Amniotic stem cell (primary cell): ENCODE measurements at regions not wholly inside any gene's neighbourhood (a gene's known extent, or its start where the extent isn't known, plus 50 kb on each side); places are given as distances from the start of the nearest gene placed in this dataset.
"Not testable (repeated sequence)": the region's sequence is repeated elsewhere in the genome, so short reads cannot be mapped to it uniquely, and the experiment has no call there.

Experiments
- DNase-seq: peaks from one replicate; lab custom pipeline; 2025; lab: John Stamatoyannopoulos, UW

GRCh38 chr21:41585199-41585994 lies 77.4 kb upstream of the TMPRSS2 start:
- DNase-seq, result no peak

- no peak for DNase-seq
Measured at GRCh38 chr21:41584603-41585176, 76.7 kb upstream of the TMPRSS2 start.

GRCh38 chr21:41583274-41583790 lies 75.4 kb upstream of the TMPRSS2 start:
- DNase-seq, result no peak

GRCh38 chr21:41582866-41583265 lies 74.9 kb upstream of the TMPRSS2 start:
- DNase-seq, result no peak

- DNase-seq, result no peak
Measured at GRCh38 chr21:41582298-41582840, 74.4 kb upstream of the TMPRSS2 start.

- no peak for DNase-seq
Measured at GRCh38 chr21:41581592-41582228, 73.8 kb upstream of the TMPRSS2 start.

GRCh38 chr21:41580758-41581554 lies 73.0 kb upstream of the TMPRSS2 start:
- no peak for DNase-seq

- DNase-seq, result no peak
Measured at GRCh38 chr21:41579692-41580091, 71.7 kb upstream of the TMPRSS2 start.

GRCh38 chr21:41578716-41579115 lies 70.8 kb upstream of the TMPRSS2 start:
- no peak for DNase-seq

- DNase-seq, result no peak
Measured at GRCh38 chr21:41578083-41578482, 70.1 kb upstream of the TMPRSS2 start.

GRCh38 chr21:41576013-41576615 lies 68.2 kb upstream of the TMPRSS2 start:
- no peak for DNase-seq

GRCh38 chr21:41573902-41574690 lies 66.1 kb upstream of the TMPRSS2 start:
- no peak for DNase-seq

GRCh38 chr21:41571938-41572510 lies 64.1 kb upstream of the TMPRSS2 start:
- DNase-seq, result no peak

GRCh38 chr21:41570791-41571355 lies 62.9 kb upstream of the TMPRSS2 start:
- DNase-seq, result no peak

- no peak for DNase-seq
Measured at GRCh38 chr21:41568606-41569385, 60.8 kb upstream of the TMPRSS2 start.

- no peak for DNase-seq
Measured at GRCh38 chr21:41567901-41568510, 60.0 kb upstream of the TMPRSS2 start.

GRCh38 chr21:41567237-41567636 lies 59.3 kb upstream of the TMPRSS2 start:
- DNase-seq, result not testable (repeated sequence)

- no peak for DNase-seq
Measured at GRCh38 chr21:41566500-41567014, 58.6 kb upstream of the TMPRSS2 start.
